Hepatocyte (in vitro differentiated cells): ENCODE measurements at regions not wholly inside any gene's neighbourhood (a gene's known extent, or its start where the extent isn't known, plus 50 kb on each side); places are given as distances from the start of the nearest gene placed in this dataset.

Experiments
- EZH2 ChIP-seq: fragments of 200-600 bp; sonication (generic); IDR thresholded peaks from 2 replicates; pipeline ENCODE4 v1.6.1; 2016; ENCODE audit warnings: antibody characterized with exemption, mild to moderate bottlenecking, borderline replicate concordance
- TF ChIP-seq, protein P1 (sequence below): fragments of 200-600 bp; sonication (generic); IDR thresholded peaks from 2 replicates; pipeline ENCODE4 v1.5.1; 2016; ENCODE audit warnings: antibody characterized with exemption, mild to moderate bottlenecking; ENCODE audit not compliant: poor library complexity

DNA sequence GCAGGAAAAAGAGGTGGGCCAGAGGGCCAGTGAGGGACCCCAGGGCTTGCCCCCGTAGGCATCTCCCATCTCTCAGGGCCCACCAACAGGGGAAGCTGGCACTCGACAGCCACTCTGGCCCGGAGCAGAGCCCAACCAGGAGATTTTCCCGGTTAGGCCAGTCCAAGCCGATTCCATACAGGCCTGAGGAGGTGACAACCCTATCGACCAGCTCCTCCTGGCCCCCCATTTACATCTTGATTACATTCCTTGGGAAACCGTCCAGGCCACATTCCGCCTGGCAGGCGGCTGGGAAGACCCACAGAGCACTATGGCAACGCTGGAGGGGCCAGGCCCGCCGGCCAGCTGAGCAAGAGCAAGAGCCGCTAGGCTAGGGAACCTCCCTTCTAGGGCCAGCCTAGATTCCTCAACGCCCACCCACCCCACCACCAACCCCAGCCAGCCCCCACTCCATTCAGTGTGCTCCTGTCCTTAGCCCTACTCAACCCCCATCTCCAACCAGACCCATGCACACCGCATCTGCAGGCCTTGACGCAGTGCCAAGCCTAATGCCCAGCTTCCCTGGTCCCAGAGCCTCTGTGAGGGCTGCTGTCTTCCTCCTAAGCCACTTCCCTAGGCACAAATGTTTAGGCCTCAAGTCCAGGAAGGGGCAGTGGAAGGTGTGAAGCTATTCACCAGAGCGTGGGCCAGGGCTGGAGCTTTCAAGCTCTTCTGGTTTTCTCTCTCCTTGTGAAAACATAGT lies 161.2 kb downstream of the EFNB1 start:
- TF ChIP-seq, protein P1, sequence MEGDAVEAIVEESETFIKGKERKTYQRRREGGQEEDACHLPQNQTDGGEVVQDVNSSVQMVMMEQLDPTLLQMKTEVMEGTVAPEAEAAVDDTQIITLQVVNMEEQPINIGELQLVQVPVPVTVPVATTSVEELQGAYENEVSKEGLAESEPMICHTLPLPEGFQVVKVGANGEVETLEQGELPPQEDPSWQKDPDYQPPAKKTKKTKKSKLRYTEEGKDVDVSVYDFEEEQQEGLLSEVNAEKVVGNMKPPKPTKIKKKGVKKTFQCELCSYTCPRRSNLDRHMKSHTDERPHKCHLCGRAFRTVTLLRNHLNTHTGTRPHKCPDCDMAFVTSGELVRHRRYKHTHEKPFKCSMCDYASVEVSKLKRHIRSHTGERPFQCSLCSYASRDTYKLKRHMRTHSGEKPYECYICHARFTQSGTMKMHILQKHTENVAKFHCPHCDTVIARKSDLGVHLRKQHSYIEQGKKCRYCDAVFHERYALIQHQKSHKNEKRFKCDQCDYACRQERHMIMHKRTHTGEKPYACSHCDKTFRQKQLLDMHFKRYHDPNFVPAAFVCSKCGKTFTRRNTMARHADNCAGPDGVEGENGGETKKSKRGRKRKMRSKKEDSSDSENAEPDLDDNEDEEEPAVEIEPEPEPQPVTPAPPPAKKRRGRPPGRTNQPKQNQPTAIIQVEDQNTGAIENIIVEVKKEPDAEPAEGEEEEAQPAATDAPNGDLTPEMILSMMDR = no peak
- no peak for TF ChIP-seq EZH2
